Kidney glomerular epithelial cell (primary cell): ENCODE measurements at regions not wholly inside any gene's neighbourhood (a gene's known extent, or its start where the extent isn't known, plus 50 kb on each side); places are given as distances from the start of the nearest gene placed in this dataset.
"Not testable (repeated sequence)": the region's sequence is repeated elsewhere in the genome, so short reads cannot be mapped to it uniquely, and the experiment has no call there.

Experiments
- DNase-seq: peaks from one replicate; lab custom pipeline; 2025; lab: John Stamatoyannopoulos, UW

GRCh38 chr13:80499536-80500290 is 158.8 kb upstream of the SPRY2 start:
- DNase-seq: no peak

- DNase-seq: no peak
Observed at GRCh38 chr13:80498433-80498832, 157.5 kb upstream of the SPRY2 start.

GRCh38 chr13:80497978-80498377 is 157.1 kb upstream of the SPRY2 start:
- DNase-seq: no peak

GRCh38 chr13:80497439-80497838 is 156.5 kb upstream of the SPRY2 start:
- no peak for DNase-seq

- DNase-seq: no peak
Observed at GRCh38 chr13:80496721-80497397, 155.9 kb upstream of the SPRY2 start.

- DNase-seq: not testable (repeated sequence)
Observed at GRCh38 chr13:80490491-80490943, 149.6 kb upstream of the SPRY2 start.

- DNase-seq: no peak
Observed at GRCh38 chr13:80486402-80486801, 145.5 kb upstream of the SPRY2 start.

GRCh38 chr13:80483157-80483556 is 142.2 kb upstream of the SPRY2 start:
- DNase-seq: no peak

GRCh38 chr13:80481588-80481987 is 140.7 kb upstream of the SPRY2 start:
- no peak for DNase-seq

GRCh38 chr13:80477661-80478443 is 136.9 kb upstream of the SPRY2 start:
- DNase-seq: no peak

GRCh38 chr13:80476953-80477352 is 136.0 kb upstream of the SPRY2 start:
- DNase-seq: no peak

- DNase-seq: no peak
Observed at GRCh38 chr13:80475718-80476117, 134.8 kb upstream of the SPRY2 start.

GRCh38 chr13:80473695-80474094 is 132.8 kb upstream of the SPRY2 start:
- peak; percentile 61 for DNase-seq

- no peak for DNase-seq
Observed at GRCh38 chr13:80469853-80470381, 129.0 kb upstream of the SPRY2 start.

GRCh38 chr13:80469105-80469852 is 128.4 kb upstream of the SPRY2 start:
- DNase-seq: no peak

- DNase-seq: no peak
Observed at GRCh38 chr13:80465321-80465720, 124.4 kb upstream of the SPRY2 start.

- DNase-seq: no peak
Observed at GRCh38 chr13:80463673-80464352, 122.9 kb upstream of the SPRY2 start.

- no peak for DNase-seq
Observed at GRCh38 chr13:80462567-80462966, 121.6 kb upstream of the SPRY2 start.

GRCh38 chr13:80462037-80462436 is 121.1 kb upstream of the SPRY2 start:
- no peak for DNase-seq

- no peak for DNase-seq
Observed at GRCh38 chr13:80458543-80458942, 117.6 kb upstream of the SPRY2 start.

GRCh38 chr13:80454245-80454644 is 113.3 kb upstream of the SPRY2 start:
- DNase-seq: no peak
